CD14-positive monocyte (primary cell): ENCODE measurements at regions not wholly inside any gene's neighbourhood (a gene's known extent, or its start where the extent isn't known, plus 50 kb on each side); places are given as distances from the start of the nearest gene placed in this dataset.
"Not testable (repeated sequence)": the region's sequence is repeated elsewhere in the genome, so short reads cannot be mapped to it uniquely, and the experiment has no call there.

ENCODE experiments used
- DNase-seq, 3 donors: peaks; one replicate each; pipeline ENCODE4 v3.0.0-alpha.2; 2011 to 2022
- H2AFZ ChIP-seq: 2 replicates; pipeline ENCODE4 v1.6.0; 2012; ENCODE audit warnings: mild to moderate bottlenecking, low read depth, low read length, inconsistent platforms; ENCODE audit not compliant: insufficient read depth, poor library complexity, severe bottlenecking
- H3K27ac ChIP-seq, 2 donors: 1 replicate in 1 of 2; 2 replicates in 1 of 2; pipeline ENCODE4 v1.5.1; 2012 to 2013; ENCODE audit warnings: low read length in 2 of 2, control low read depth in 1 of 2, inconsistent platforms in 1 of 2, low read depth in 1 of 2, mild to moderate bottlenecking in 1 of 2
- H3K27me3 ChIP-seq, 2 donors: one replicate each; pipeline versions ENCODE4 v1.6.0 to v1.6.1; 2011 to 2013; ENCODE audit warnings: low read length in 2 of 2; ENCODE audit not compliant: control insufficient read depth in 2 of 2, insufficient read depth in 2 of 2
- H3K36me3 ChIP-seq, 2 donors: replicated peaks in 1 of 2; 1 replicate in 1 of 2; 2 replicates in 1 of 2; pipeline versions ENCODE4 v1.5.1 to v1.6.1; 2012 to 2013; ENCODE audit warnings: low read length in 2 of 2, control low read depth in 1 of 2, inconsistent platforms in 1 of 2, mild to moderate bottlenecking in 1 of 2; ENCODE audit not compliant: insufficient read depth in 2 of 2, control insufficient read depth in 1 of 2
- H3K4me1 ChIP-seq, 2 donors: 1 replicate in 1 of 2; 2 replicates in 1 of 2; pipeline versions ENCODE4 v1.5.1 to v1.6.1; 2012 to 2013; ENCODE audit warnings: low read length in 2 of 2, control low read depth in 1 of 2, inconsistent platforms in 1 of 2, mild to moderate bottlenecking in 1 of 2, moderate library complexity in 1 of 2; ENCODE audit not compliant: insufficient read depth in 2 of 2, control insufficient read depth in 1 of 2
- H3K4me2 ChIP-seq: replicated peaks from 2 replicates; pipeline ENCODE3; 2012; ENCODE audit warnings: low read length, moderate library complexity, mild to moderate bottlenecking; ENCODE audit not compliant: poor library complexity, severe bottlenecking; ENCODE audit errors: extremely low read depth
- H3K4me3 ChIP-seq, 3 experiments: fragments of 200-600 bp in 1 of 3; sonication (generic) in 1 of 3; replicated peaks in 1 of 3; 1 replicate in 2 of 3; 2 replicates in 1 of 3; pipeline ENCODE4 v1.5.1; 2011 to 2013; ENCODE audit warnings: low read length in 3 of 3, mild to moderate bottlenecking in 3 of 3, control low read depth in 2 of 3, low read depth in 2 of 3, inconsistent platforms in 1 of 3, moderate library complexity in 1 of 3
- H3K79me2 ChIP-seq: 2 replicates; pipeline ENCODE4 v1.6.0; 2012; ENCODE audit warnings: mild to moderate bottlenecking, control low read depth, inconsistent platforms, low read length, moderate library complexity; ENCODE audit not compliant: insufficient read depth
- H3K9ac ChIP-seq: 2 replicates; pipeline ENCODE4 v1.6.0; 2017; ENCODE audit warnings: low read length, mild to moderate bottlenecking; ENCODE audit not compliant: insufficient read depth, poor library complexity, severe bottlenecking
- H3K9me3 ChIP-seq, 2 donors: replicated peaks in 1 of 2; 1 replicate in 1 of 2; 2 replicates in 1 of 2; pipeline versions ENCODE4 v1.5.1 to v1.6.1; 2012 to 2013; ENCODE audit warnings: low read length in 2 of 2, control low read depth in 1 of 2; ENCODE audit not compliant: control insufficient read depth in 1 of 2, insufficient read depth in 1 of 2
- H4K20me1 ChIP-seq: 2 replicates; pipeline ENCODE4 v1.6.0; 2012; ENCODE audit warnings: mild to moderate bottlenecking, low read length, control low read depth, moderate library complexity; ENCODE audit not compliant: insufficient read depth
- H3K27ac Mint-ChIP-seq, 7 donors: one replicate each; pipeline ENCODE4 v1.8.0; 2020; ENCODE audit warnings: mild to moderate bottlenecking in 7 of 7, mixed read lengths in 7 of 7, moderate library complexity in 6 of 7, inconsistent platforms in 2 of 7
- H3K27me3 Mint-ChIP-seq, 3 donors: one replicate each; pipeline ENCODE4 v1.8.0; 2021 to 2022; ENCODE audit warnings: low read depth in 3 of 3, mild to moderate bottlenecking in 3 of 3, mixed read lengths in 3 of 3, moderate library complexity in 3 of 3, inconsistent platforms in 1 of 3
- H3K36me3 Mint-ChIP-seq, 2 donors: one replicate each; pipeline ENCODE4 v1.8.0; 2020; ENCODE audit warnings: mixed read lengths in 2 of 2, inconsistent platforms in 1 of 2, mild to moderate bottlenecking in 1 of 2
- H3K4me1 Mint-ChIP-seq: one replicate; pipeline ENCODE4 v1.8.0; 2020; ENCODE audit warnings: mild to moderate bottlenecking, mixed read lengths
- H3K4me3 Mint-ChIP-seq, 2 donors: one replicate each; pipeline ENCODE4 v1.8.0; 2020; ENCODE audit warnings: mild to moderate bottlenecking in 2 of 2, mixed read lengths in 2 of 2, moderate library complexity in 1 of 2
- H3K9me3 Mint-ChIP-seq, 7 donors: one replicate each; pipeline ENCODE4 v1.8.0; 2020 to 2022; ENCODE audit warnings: mixed read lengths in 7 of 7, mild to moderate bottlenecking in 6 of 7, moderate library complexity in 6 of 7, inconsistent platforms in 2 of 7
- WGBS: methylation state at CpG from one replicate; pipeline ENCODE4 v1.1.5; 2013; ENCODE audit warnings: missing lambda C conversion rate; ENCODE audit not compliant: insufficient coverage; 5-methylcytosine and 5-hydroxymethylcytosine counted together
- intact Hi-C, 2 donors: fragments of 100-400 bp; cut with micrococcal nuclease; formaldehyde crosslinking; loops; one replicate each; pipeline versions ENCODE4 v1.15.0 to v1.15.1; 2023
- TF ChIP-seq, protein P1 (sequence below): fragments of 200-600 bp; IDR thresholded peaks from one replicate; pipeline ENCODE4 v1.8.0; 2022; ENCODE audit warnings: antibody characterized with exemption, mild to moderate bottlenecking

DNA sequence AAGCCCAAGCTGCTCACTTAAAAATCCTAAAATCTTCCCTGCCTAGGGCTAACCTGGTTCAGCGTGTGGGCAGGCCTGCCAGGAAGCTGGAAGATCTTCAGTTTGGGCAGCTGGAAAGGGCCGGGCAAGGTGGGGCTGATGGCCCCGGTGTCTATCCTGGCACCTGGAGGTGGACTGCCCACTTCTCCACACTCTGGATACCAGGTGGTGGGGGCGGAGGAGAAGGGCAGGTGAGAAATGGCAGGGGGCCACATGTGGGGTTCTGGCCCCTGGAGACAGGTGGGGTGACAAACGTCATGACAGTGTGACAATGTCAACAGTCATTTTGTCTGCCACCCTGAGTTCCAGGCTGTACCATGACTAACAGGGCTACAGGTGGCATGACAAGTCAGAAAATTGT is 78.5 kb upstream of the C16orf82 start:
- TF ChIP-seq, protein P1, sequence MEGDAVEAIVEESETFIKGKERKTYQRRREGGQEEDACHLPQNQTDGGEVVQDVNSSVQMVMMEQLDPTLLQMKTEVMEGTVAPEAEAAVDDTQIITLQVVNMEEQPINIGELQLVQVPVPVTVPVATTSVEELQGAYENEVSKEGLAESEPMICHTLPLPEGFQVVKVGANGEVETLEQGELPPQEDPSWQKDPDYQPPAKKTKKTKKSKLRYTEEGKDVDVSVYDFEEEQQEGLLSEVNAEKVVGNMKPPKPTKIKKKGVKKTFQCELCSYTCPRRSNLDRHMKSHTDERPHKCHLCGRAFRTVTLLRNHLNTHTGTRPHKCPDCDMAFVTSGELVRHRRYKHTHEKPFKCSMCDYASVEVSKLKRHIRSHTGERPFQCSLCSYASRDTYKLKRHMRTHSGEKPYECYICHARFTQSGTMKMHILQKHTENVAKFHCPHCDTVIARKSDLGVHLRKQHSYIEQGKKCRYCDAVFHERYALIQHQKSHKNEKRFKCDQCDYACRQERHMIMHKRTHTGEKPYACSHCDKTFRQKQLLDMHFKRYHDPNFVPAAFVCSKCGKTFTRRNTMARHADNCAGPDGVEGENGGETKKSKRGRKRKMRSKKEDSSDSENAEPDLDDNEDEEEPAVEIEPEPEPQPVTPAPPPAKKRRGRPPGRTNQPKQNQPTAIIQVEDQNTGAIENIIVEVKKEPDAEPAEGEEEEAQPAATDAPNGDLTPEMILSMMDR: no peak
- no peaks in the 10 kb centered on the region for H3K36me3 ChIP-seq
- H3K9me3 Mint-ChIP-seq: peaks cover 0 to 5% (median 1%) of the 10 kb centered on the region in 7 donors
- no peaks in the 10 kb centered on the region for H3K4me1 Mint-ChIP-seq
- H3K27me3 Mint-ChIP-seq: peaks cover 3 to 6% (median 4%) of the 10 kb centered on the region in 3 donors
- no peak overlapping the region for H3K27ac Mint-ChIP-seq
- no peak overlapping the region for H3K4me3 ChIP-seq
- no peak for DNase-seq
- H3K9ac ChIP-seq: no peak overlapping the region
- H3K4me1 ChIP-seq: no peaks in the 10 kb centered on the region
- no peaks in the 10 kb centered on the region for H4K20me1 ChIP-seq
- H3K27me3 ChIP-seq: no peaks in the 10 kb centered on the region
- H3K36me3 Mint-ChIP-seq: no peaks in the 10 kb centered on the region
- intact Hi-C loops: no loop called here
- no peak overlapping the region for H3K27ac ChIP-seq
- no peak overlapping the region for H2AFZ ChIP-seq
- H3K4me2 ChIP-seq: no peak overlapping the region
- H3K4me3 Mint-ChIP-seq: no peak overlapping the region
- WGBS: 75% methylated on average over 5 of the region's 5 CpGs
- H3K79me2 ChIP-seq: no peaks in the 10 kb centered on the region
- no peaks in the 10 kb centered on the region for H3K9me3 ChIP-seq

DNA sequence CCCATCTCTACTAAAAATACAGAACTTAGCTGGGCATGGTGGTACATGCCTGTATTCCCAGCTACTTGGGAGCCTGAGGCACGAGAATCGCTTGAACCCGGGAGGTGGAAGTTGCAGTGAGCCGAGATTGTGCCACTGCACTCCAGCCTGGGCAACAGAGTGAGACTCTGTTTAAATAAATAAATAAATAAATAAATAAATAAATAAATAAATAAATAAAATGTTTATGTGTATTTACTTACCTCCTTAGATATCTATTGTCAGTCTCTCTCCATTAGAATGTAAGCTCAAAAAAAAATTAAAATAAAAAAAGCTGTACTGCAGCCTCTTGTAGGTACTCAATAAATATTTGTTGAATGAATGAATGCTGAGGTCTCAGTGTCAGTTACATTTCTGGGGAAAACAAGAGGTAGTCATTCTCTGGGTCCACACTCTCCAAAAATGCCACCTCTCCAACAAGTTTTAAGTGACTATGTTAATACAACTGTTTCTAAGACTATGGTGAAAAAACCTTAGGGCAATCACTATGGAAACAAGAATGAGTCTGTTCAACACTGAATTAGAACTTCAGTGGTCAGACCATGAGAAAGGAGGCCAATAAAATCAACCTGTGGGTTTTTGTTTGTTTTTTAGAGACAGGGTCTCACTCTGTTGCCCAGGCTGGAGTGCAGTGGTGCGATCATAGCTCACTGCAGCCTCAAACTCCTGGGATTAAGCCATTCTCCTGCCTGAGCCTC is 76.2 kb upstream of the C16orf82 start:
- H3K27ac Mint-ChIP-seq, H3K4me3 ChIP-seq, H3K9me3 Mint-ChIP-seq, H3K4me1 ChIP-seq, H3K36me3 Mint-ChIP-seq, H3K79me2 ChIP-seq, H3K27me3 Mint-ChIP-seq, H3K4me1 Mint-ChIP-seq, H2AFZ ChIP-seq, H3K27me3 ChIP-seq, H3K9me3 ChIP-seq, H4K20me1 ChIP-seq, H3K27ac ChIP-seq, DNase-seq, intact Hi-C loops, H3K4me3 Mint-ChIP-seq, H3K36me3 ChIP-seq, H3K4me2 ChIP-seq, H3K9ac ChIP-seq: not testable (repeated sequence)
- WGBS: 86% methylated on average over 1 of the region's 5 CpGs
